Cardiac fibroblast (primary cell): ENCODE measurements at regions not wholly inside any gene's neighbourhood (a gene's known extent, or its start where the extent isn't known, plus 50 kb on each side); places are given as distances from the start of the nearest gene placed in this dataset.
A peak's percentile ranks its signal among the peaks of the same experiment; 100 is the strongest.

ENCODE experiments used
- DNase-seq, 2 donors: peaks; one replicate each; pipeline versions ENCODE4 v3.0.0 to v3.0.0-alpha.2; 2010; ENCODE audit warnings: low read depth in 2 of 2
- H3K4me3 ChIP-seq, 2 donors: replicated peaks in 1 of 2; 1 replicate in 1 of 2; 2 replicates in 1 of 2; pipeline ENCODE4 v1.5.1; 2011; ENCODE audit warnings: low read depth in 2 of 2, low read length in 2 of 2, mild to moderate bottlenecking in 2 of 2, moderate library complexity in 1 of 2
- TF ChIP-seq, protein P1 (sequence below): IDR thresholded peaks from one replicate; pipeline ENCODE4 v1.5.1; 2011; ENCODE audit warnings: low read depth, mild to moderate bottlenecking, low read length, inconsistent platforms

DNA sequence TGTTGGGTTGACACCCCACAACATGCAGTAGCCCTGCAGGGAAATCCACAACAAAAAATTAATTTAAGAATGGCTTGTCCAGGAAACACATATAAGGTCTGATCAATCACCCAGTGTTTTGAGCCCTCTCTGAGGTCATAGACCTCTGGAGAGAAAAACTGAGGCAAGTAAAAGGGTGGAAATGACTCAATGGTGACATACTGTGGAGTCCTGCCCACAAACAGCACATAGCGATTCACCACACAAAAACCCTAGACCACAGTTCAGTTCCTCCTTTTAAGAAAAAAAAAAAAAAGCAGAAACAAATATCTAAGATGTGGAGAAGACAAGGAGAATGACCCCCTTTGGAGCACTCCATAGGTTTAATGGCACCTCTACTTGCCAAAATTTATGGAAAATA lies 2691.0 kb downstream of the PCDH7 start:
- TF ChIP-seq, protein P1, sequence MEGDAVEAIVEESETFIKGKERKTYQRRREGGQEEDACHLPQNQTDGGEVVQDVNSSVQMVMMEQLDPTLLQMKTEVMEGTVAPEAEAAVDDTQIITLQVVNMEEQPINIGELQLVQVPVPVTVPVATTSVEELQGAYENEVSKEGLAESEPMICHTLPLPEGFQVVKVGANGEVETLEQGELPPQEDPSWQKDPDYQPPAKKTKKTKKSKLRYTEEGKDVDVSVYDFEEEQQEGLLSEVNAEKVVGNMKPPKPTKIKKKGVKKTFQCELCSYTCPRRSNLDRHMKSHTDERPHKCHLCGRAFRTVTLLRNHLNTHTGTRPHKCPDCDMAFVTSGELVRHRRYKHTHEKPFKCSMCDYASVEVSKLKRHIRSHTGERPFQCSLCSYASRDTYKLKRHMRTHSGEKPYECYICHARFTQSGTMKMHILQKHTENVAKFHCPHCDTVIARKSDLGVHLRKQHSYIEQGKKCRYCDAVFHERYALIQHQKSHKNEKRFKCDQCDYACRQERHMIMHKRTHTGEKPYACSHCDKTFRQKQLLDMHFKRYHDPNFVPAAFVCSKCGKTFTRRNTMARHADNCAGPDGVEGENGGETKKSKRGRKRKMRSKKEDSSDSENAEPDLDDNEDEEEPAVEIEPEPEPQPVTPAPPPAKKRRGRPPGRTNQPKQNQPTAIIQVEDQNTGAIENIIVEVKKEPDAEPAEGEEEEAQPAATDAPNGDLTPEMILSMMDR, result no peak

DNA sequence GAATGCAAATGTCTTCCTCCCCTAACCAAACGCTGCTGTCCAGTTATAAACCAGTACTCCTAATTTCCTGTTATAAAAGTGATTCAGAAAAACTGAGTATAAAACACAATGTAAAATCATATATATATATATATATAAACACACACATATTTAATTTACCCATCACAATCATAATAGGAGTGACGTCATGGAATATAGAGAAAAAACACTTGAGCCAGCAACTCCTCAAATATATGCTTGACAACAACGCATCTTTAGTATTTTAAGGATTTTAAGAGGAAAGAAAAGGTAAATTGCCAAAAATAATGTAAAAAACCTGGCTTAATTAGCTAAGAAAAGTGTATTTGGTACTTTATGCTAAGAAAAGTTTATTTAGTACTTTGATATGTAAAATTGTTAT lies 2701.7 kb downstream of the PCDH7 start:
- H3K4me3 ChIP-seq, result no peak overlapping the region
- no peak for DNase-seq
- TF ChIP-seq, protein P1, result no peak

More for the DNA sequence above, 2691.0 kb downstream of the PCDH7 start:
- DNase-seq, result peak; percentile 1 to 49
- no peak overlapping the region for H3K4me3 ChIP-seq

DNA sequence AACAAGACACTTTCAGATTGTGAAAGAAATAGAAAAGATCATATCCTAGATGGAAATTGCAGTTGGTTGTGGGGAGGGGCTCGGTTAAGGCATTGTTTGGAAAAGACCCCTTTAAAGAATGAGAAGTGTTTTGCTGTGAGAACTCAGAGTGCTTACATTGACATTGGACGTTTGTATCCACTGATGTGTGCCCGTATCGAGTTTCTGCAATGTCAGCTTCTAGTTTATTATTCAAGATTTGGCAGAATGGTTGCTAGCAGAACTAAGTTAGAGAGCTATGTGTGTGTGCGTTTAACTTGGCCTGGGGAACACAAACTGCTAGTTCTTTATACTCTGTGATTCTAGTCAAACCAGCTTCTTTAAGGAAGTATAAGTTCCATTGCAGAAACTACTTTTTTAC lies 2702.5 kb downstream of the PCDH7 start:
- TF ChIP-seq, protein P1, result no peak
- no peak overlapping the region for H3K4me3 ChIP-seq
- DNase-seq, result no peak

DNA sequence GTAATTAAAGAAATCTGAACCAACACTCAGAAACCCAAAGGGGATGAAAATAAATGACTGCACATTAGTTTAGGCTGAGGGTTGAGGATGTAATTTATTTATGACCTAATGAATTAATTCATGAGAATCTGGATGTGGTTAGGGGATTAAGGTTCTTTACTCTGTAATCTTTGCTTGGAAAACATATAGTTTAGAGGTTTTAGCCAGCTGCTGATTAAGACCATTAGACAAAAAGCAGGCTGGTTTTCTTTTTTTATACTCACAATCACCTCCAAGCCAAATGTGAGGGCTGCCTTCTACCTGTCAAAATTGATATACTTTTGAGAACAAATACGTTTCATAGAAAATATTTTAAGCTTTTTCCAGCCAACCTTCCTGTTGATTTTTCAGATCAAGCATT lies 2705.8 kb downstream of the PCDH7 start:
- no peak for DNase-seq
- H3K4me3 ChIP-seq, result no peak overlapping the region
- TF ChIP-seq, protein P1, result no peak

DNA sequence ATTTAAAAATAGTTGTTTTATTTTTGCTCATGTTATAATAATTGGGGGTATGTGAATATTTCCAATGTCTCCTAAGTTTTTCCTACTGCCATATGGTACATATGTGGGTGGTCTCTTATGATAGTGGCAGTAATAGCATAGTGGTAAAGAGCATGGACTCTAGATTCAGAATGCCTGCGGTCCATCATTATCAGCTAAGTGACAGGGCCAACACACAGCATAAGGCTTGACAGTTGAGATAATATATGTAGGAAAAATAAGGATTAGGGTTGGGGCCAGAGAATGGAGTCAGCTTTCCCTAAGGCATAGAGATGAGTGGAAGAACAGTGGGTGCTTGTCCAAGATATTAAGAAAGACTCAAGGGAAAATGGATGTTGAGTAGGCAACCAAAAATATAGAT lies 2707.5 kb downstream of the PCDH7 start:
- H3K4me3 ChIP-seq, result no peak overlapping the region
- DNase-seq, result no peak
- TF ChIP-seq, protein P1, result no peak

DNA sequence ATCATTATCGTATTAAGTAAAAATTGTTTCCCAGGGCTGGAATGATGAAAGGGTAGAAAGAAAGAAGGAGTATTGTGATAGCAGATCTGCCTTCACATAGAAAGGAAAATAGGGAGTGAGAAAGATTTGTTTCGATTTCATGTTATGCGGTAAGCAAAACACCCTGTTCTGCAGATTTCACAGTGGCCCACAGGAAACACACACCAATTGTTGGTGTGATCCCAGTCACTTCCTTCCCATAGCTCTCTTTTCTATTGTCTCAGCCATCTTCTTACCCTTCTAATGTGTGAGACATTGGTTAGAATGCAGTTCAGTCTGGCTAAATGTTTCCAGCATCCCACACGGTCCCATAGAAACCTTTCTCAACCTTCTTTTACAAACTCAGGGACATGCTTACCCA lies 2709.8 kb downstream of the PCDH7 start:
- no peak for DNase-seq
- TF ChIP-seq, protein P1, result no peak

DNA sequence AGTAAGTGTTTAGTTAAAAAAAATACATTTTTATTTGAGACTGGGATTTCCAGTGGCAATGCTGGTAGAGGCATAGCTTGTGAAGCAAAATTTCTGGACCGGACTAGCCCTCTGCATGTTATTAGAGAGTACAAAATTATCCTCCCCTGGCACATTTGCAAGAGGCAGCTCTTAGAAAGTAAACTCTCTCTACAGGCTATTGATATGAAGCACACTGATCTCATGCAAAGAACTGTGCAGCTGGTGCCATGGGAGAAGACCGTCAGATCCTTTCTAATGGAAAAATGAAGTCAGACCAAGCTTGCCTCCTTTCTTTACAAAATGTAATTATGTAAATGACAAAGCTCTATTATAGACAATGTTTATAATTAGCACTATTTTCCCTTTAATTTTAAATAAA lies 2717.2 kb downstream of the PCDH7 start:
- no peak overlapping the region for H3K4me3 ChIP-seq
- TF ChIP-seq, protein P1, result no peak

More for the DNA sequence above, 2709.8 kb downstream of the PCDH7 start:
- no peak overlapping the region for H3K4me3 ChIP-seq

More for the DNA sequence above, 2717.2 kb downstream of the PCDH7 start:
- no peak for DNase-seq
